ENCODE measurements at regions not wholly inside any gene's neighbourhood (a gene's known extent, or its start where the extent isn't known, plus 50 kb on each side); places are given as distances from the start of the nearest gene placed in this dataset.
A peak's percentile ranks its signal among the peaks of the same experiment; 100 is the strongest.

DNA sequence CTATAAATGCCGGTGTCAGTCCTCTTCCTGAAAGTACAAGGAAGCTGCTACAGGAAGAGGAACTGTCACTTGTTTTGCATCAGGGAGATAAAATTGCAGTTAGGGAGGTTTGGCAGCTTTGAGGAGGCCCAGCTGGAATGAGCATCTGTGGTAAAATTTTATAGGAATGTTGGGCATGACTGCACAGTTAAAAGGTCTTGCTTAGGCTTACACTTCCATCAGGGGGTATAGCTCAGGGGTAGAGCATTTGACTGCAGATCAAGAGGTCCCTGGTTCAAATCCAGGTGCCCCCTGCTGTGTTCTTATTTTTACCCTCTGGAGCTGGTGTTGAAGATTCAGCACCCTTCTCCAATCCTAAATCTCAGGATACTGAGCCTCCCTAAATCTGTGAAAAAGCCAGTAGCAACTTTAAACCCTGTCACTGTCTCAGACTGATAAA is 65.9 kb downstream of the ZNF467 start:
- no peak overlapping the region for H3K27ac ChIP-seq
- no peaks in the 10 kb centered on the region for H4K20me1 ChIP-seq (ENCODE audit: insufficient read depth)
- H3K4me1 ChIP-seq (ENCODE audit: insufficient read depth): no peaks in the 10 kb centered on the region
- in situ Hi-C loops (cut with MboI): no loop called here
- H3K9me2 ChIP-seq (ENCODE audit: insufficient read depth): no peaks in the 10 kb centered on the region
- H3K4me3 ChIP-seq: no peak overlapping the region
- no peak overlapping the region for H2AFZ ChIP-seq
- TF ChIP-seq EZH2phosphoT487 (IDR thresholded peaks at IDR 0.05; ENCODE audit: insufficient read depth, low read depth) (no peak), EZH2 (IDR thresholded peaks at IDR 0.05; ENCODE audit: insufficient read depth, poor library complexity, severe bottlenecking) (no peak)
- no peaks in the 10 kb centered on the region for H3K27me3 ChIP-seq (replicated peaks; ENCODE audit: insufficient read depth)
- peak; percentile 13 for DNase-seq
- H3K4me2 ChIP-seq (ENCODE audit: unreplicated experiment): no peak overlapping the region
- peaks cover 5% of the 10 kb centered on the region; the same call in 1 of the 2 replicates for H3F3A ChIP-seq (ENCODE audit: insufficient read depth)
- peaks cover 7% of the 10 kb centered on the region for H3K9me3 ChIP-seq (ENCODE audit: low read depth)
- H3K36me3 ChIP-seq (ENCODE audit: low read depth): no peaks in the 10 kb centered on the region
- no peak overlapping the region for H3K9ac ChIP-seq
- 19 to 29% methylated on average over 1 of the region's 1 CpG for WGBS, 2 experiments (ENCODE audit: low coverage in 1 of 2, low lambda C conversion rate in 2 of 2, missing lambda C conversion rate in 2 of 2)
- no peaks in the 10 kb centered on the region for H3K79me2 ChIP-seq (ENCODE audit: insufficient read depth)

DNA sequence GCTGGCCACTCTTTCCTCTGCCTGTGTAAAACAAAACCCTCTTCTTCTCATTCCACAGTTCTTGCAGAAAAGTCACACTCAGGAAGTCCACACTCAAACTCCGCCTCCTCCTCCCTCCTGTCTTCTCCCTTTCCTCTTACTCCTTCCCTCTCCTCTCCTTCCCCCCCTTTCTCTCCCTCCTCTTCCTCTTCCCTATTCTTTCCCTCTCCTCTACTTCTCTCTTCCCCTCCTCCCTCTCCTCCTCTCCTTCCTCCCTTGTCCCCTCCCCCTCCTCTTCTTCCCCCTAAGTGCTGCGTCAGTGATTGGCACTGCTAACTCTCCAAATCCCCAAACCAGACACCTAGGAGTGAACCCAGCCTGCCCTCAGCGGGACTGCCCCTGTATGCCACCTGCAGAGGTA is 67.0 kb downstream of the ZNF467 start:
- Histone ChIP-seq H3K9me3 (ENCODE audit: low read depth) (peaks cover 7% of the 10 kb centered on the region), H3K4me2 (ENCODE audit: unreplicated experiment) (no peak overlapping the region), H2AFZ (no peak overlapping the region), H3K4me1 (ENCODE audit: insufficient read depth) (no peaks in the 10 kb centered on the region), H3K4me3 (no peak overlapping the region), H3K9ac (no peak overlapping the region), H4K20me1 (ENCODE audit: insufficient read depth) (no peaks in the 10 kb centered on the region), H3K9me2 (ENCODE audit: insufficient read depth) (no peaks in the 10 kb centered on the region), H3F3A (ENCODE audit: insufficient read depth) (peaks cover 5% of the 10 kb centered on the region; the same call in 1 of the 2 replicates), H3K27me3 (replicated peaks; ENCODE audit: insufficient read depth) (no peaks in the 10 kb centered on the region), H3K79me2 (ENCODE audit: insufficient read depth) (no peaks in the 10 kb centered on the region), H3K36me3 (ENCODE audit: low read depth) (no peaks in the 10 kb centered on the region), H3K27ac (no peak overlapping the region)
- 30 to 35% methylated on average over 3 of the region's 3 CpGs for WGBS, 2 experiments (ENCODE audit: low coverage in 1 of 2, low lambda C conversion rate in 2 of 2, missing lambda C conversion rate in 2 of 2)
- DNase-seq: no peak
- TF ChIP-seq EZH2 (IDR thresholded peaks at IDR 0.05; ENCODE audit: insufficient read depth, poor library complexity, severe bottlenecking) (no peak), EZH2phosphoT487 (IDR thresholded peaks at IDR 0.05; ENCODE audit: insufficient read depth, low read depth) (no peak)
- in situ Hi-C loops (cut with MboI): no loop called here

DNA sequence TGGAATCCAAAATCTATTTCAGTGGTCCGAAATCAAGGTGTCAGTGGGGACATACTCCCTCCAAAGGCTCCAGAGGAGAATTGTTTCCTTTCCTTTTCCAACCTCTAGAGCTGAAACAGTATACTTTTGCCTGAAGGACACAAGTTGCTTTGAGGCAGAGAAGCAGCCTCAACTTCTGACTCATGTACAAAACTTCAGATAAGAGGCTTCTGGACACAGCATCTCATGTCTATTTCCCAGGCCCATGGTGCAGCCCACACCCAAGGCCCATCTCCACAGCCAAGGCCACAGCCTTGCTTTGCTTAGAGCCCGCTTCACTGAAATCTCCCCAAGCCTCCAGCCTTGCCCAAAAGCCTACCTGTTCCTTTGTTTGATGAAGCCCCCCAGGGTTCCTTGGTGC is 68.9 kb downstream of the ZNF467 start:
- no peak overlapping the region for H3K4me2 ChIP-seq (ENCODE audit: unreplicated experiment)
- 41 to 42% methylated on average over 2 of the region's 2 CpGs for WGBS, 2 experiments (ENCODE audit: low coverage in 1 of 2, low lambda C conversion rate in 2 of 2, missing lambda C conversion rate in 2 of 2)
- H3K79me2 ChIP-seq (ENCODE audit: insufficient read depth): no peaks in the 10 kb centered on the region
- no peak overlapping the region for H3K9ac ChIP-seq
- H3K36me3 ChIP-seq (ENCODE audit: low read depth): no peaks in the 10 kb centered on the region
- no peak overlapping the region for H3K4me3 ChIP-seq
- peaks cover 3% of the 10 kb centered on the region for H3K9me3 ChIP-seq (ENCODE audit: low read depth)
- TF ChIP-seq EZH2phosphoT487 (IDR thresholded peaks at IDR 0.05; ENCODE audit: insufficient read depth, low read depth) (no peak), EZH2 (IDR thresholded peaks at IDR 0.05; ENCODE audit: insufficient read depth, poor library complexity, severe bottlenecking) (no peak)
- H3K9me2 ChIP-seq (ENCODE audit: insufficient read depth): no peaks in the 10 kb centered on the region
- no peaks in the 10 kb centered on the region for H3K27me3 ChIP-seq (replicated peaks; ENCODE audit: insufficient read depth)
- no peak overlapping the region for H2AFZ ChIP-seq
- no peaks in the 10 kb centered on the region for H4K20me1 ChIP-seq (ENCODE audit: insufficient read depth)
- peak; percentile 56 for DNase-seq
- no peak overlapping the region for H3K27ac ChIP-seq
- no peaks in the 10 kb centered on the region for H3K4me1 ChIP-seq (ENCODE audit: insufficient read depth)
- in situ Hi-C loops (cut with MboI): no loop called here
- peaks cover 5% of the 10 kb centered on the region; the same call in 1 of the 2 replicates for H3F3A ChIP-seq (ENCODE audit: insufficient read depth)

DNA sequence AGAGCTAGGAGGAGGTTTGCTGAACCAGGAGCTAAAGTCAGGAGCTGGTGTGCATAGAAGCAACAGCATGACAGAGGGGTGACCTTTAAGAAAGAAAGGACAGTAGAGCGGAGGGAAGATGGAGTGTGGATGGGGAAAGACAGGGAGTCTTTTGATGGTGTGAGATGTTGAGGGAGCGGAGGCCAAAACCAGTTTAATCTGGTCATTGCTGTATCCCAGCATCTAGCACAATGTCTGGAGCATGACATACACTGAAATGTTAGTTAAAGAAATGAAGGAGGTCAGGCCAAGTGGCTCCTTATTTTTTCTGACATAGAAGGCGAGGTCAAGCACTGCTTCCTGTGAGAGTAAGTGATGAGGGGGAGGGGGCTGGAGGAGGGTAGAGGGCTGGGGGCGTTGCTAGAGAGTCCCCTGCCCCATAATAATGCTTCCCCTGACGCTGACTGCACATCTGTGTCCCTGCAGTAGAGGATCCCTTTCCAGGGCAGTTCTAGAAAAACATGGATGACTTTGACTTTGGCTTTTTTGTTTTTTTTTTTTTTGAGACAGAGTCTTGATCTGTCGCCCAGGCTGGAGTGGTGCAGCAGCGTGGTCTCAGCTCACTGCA is 70.2 kb downstream of the ZNF467 start:
- Histone ChIP-seq H3K9me3 (ENCODE audit: low read depth) (no peaks in the 10 kb centered on the region), H3K9me2 (ENCODE audit: insufficient read depth) (no peaks in the 10 kb centered on the region), H3K4me3 (no peak overlapping the region), H3K79me2 (ENCODE audit: insufficient read depth) (no peaks in the 10 kb centered on the region), H3F3A (ENCODE audit: insufficient read depth) (peaks cover 5% of the 10 kb centered on the region; the same call in 1 of the 2 replicates), H3K36me3 (ENCODE audit: low read depth) (no peaks in the 10 kb centered on the region), H3K4me2 (ENCODE audit: unreplicated experiment) (no peak overlapping the region), H3K27me3 (replicated peaks; ENCODE audit: insufficient read depth) (no peaks in the 10 kb centered on the region), H3K4me1 (ENCODE audit: insufficient read depth) (no peaks in the 10 kb centered on the region), H3K27ac (no peak overlapping the region), H3K9ac (no peak overlapping the region), H4K20me1 (ENCODE audit: insufficient read depth) (no peaks in the 10 kb centered on the region), H2AFZ (no peak overlapping the region)
- TF ChIP-seq EZH2 (IDR thresholded peaks at IDR 0.05; ENCODE audit: insufficient read depth, poor library complexity, severe bottlenecking) (no peak), EZH2phosphoT487 (IDR thresholded peaks at IDR 0.05; ENCODE audit: insufficient read depth, low read depth) (no peak)
- WGBS, 2 experiments (ENCODE audit: low coverage in 1 of 2, low lambda C conversion rate in 2 of 2, missing lambda C conversion rate in 2 of 2): 21 to 26% methylated on average over 6 to 7 of the region's 7 CpGs
- in situ Hi-C loops (cut with MboI): no loop called here
- no peak for DNase-seq

Measured in GM23248 (cell line).